PC-9 (cell line): ENCODE measurements at regions not wholly inside any gene's neighbourhood (a gene's known extent, or its start where the extent isn't known, plus 50 kb on each side); places are given as distances from the start of the nearest gene placed in this dataset.

ENCODE experiments used
- BruUV-seq: library from RNA; stranded (reverse); fragments of 400-500 nt; replicated peaks from 2 replicates; lab custom pipeline; 2021; lab: Mats Ljungman, UMichigan
- CTCF ChIA-PET: fragments of 300-600 bp; sonication (Branson Sonifier 250); formaldehyde crosslinking; loops from one replicate; lab custom pipeline; 2022; ENCODE audit warnings: antibody characterized with exemption; lab: Charles Lee
- POLR2A ChIA-PET: fragments of 300-600 bp; sonication (Branson Sonifier 250); formaldehyde crosslinking; loops from one replicate; lab custom pipeline; 2022; ENCODE audit warnings: antibody characterized with exemption; ENCODE audit not compliant: unreplicated experiment; lab: Charles Lee
- DNase-seq, 2 experiments: peaks; one replicate each; pipeline versions ENCODE4 v3.0.0 to v3.0.0-alpha.2; 2015 to 2022; ENCODE audit warnings: mixed read lengths in 1 of 2
- H2AFZ ChIP-seq: fragments of 200-600 bp; sonication (generic); 2 replicates; pipeline ENCODE4 v1.8.1; 2017; ENCODE audit warnings: antibody characterized with exemption
- H3F3A ChIP-seq: fragments of 200-600 bp; sonication (generic); 2 replicates; pipeline ENCODE4 v1.8.1; 2017; ENCODE audit warnings: antibody characterized with exemption, mild to moderate bottlenecking, low read depth; ENCODE audit not compliant: insufficient read depth
- H3K27ac ChIP-seq: fragments of 200-600 bp; sonication (generic); 2 replicates; pipeline ENCODE4 v1.6.1; 2016; ENCODE audit warnings: mixed run types
- H3K27me3 ChIP-seq: fragments of 200-600 bp; sonication (generic); 2 replicates; pipeline ENCODE4 v1.6.1; 2016; ENCODE audit warnings: low read depth, mixed run types; ENCODE audit not compliant: insufficient read depth
- H3K36me3 ChIP-seq: fragments of 200-600 bp; sonication (generic); 2 replicates; pipeline ENCODE4 v1.6.1; 2016; ENCODE audit warnings: low read depth, mixed run types
- H3K4me1 ChIP-seq: fragments of 200-600 bp; sonication (generic); replicated peaks from 2 replicates; pipeline ENCODE4 v1.6.1; 2016; ENCODE audit warnings: mixed run types; ENCODE audit not compliant: insufficient read depth
- H3K4me2 ChIP-seq: fragments of 200-600 bp; sonication (generic); 2 replicates; pipeline ENCODE4 v1.6.1; 2017; ENCODE audit warnings: mixed run types
- H3K4me3 ChIP-seq: fragments of 200-600 bp; sonication (generic); 2 replicates; pipeline ENCODE4 v1.6.1; 2016; ENCODE audit warnings: mixed run types
- H3K79me2 ChIP-seq: fragments of 200-600 bp; sonication (generic); 2 replicates; pipeline ENCODE4 v1.6.1; 2017; ENCODE audit warnings: low read depth, mixed run types
- H3K9me2 ChIP-seq: fragments of 200-600 bp; sonication (generic); 2 replicates; pipeline ENCODE4 v1.8.1; 2017; ENCODE audit warnings: mild to moderate bottlenecking; ENCODE audit not compliant: insufficient read depth
- H3K9me3 ChIP-seq: fragments of 200-600 bp; sonication (generic); 2 replicates; pipeline ENCODE4 v1.8.1; 2016; ENCODE audit warnings: low read depth; ENCODE audit not compliant: insufficient read depth
- H4K20me1 ChIP-seq: fragments of 200-600 bp; sonication (generic); 2 replicates; pipeline ENCODE4 v1.8.1; 2017; ENCODE audit not compliant: insufficient read depth
- EZH2 ChIP-seq: fragments of 200-600 bp; sonication (generic); IDR thresholded peaks from 2 replicates; pipeline ENCODE4 v1.8.0; 2017; ENCODE audit warnings: antibody characterized with exemption, low read depth
- intact Hi-C: fragments of 100-400 bp; cut with micrococcal nuclease; formaldehyde crosslinking; loops from one replicate; pipeline ENCODE4 v1.10.0; 2022; ENCODE audit not compliant: unreplicated experiment
- TF ChIP-seq, protein P1 (sequence below): fragments of 200-600 bp; sonication (generic); conservative IDR thresholded peaks from 2 replicates; pipeline ENCODE4 v1.6.1; 2017; ENCODE audit warnings: mixed run types, antibody characterized with exemption, mild to moderate bottlenecking, moderate library complexity

DNA sequence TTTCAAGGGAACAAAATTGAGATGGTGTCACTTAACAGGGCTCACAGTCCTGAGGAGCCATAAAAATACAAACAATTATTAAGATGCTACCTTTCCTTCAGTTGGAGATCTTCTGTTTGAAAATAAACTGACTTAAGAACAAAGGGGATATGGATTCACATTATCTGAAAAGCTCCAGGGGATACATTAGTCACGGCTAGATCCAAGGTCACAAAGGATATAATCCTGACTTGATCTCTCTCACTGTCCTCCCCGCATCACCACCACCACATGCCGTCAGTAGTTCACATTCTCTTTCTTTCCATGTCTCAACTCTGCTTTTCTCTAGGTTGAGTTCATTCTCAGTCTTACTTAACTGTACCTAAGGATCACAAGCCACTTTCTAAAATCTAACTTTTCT, 530.4 kb upstream of the MARCKS start:
- Histone ChIP-seq H4K20me1 (no peaks in the 10 kb centered on the region), H3K4me1 (peaks cover 14% of the 10 kb centered on the region), H3K4me3 (no peak overlapping the region), H3K4me2 (no peak overlapping the region), H3K79me2 (no peaks in the 10 kb centered on the region), H2AFZ (no peak overlapping the region), H3K27ac (no peak overlapping the region), H3K9me2 (no peaks in the 10 kb centered on the region), H3K27me3 (no peaks in the 10 kb centered on the region), H3K36me3 (no peaks in the 10 kb centered on the region), H3K9me3 (peaks cover 21% of the 10 kb centered on the region), H3F3A (peaks cover 8% of the 10 kb centered on the region; the same call in 1 of the 2 replicates)
- BruUV-seq: no TSS peak
- no peak for TF ChIP-seq EZH2
- TF ChIP-seq, protein P1, sequence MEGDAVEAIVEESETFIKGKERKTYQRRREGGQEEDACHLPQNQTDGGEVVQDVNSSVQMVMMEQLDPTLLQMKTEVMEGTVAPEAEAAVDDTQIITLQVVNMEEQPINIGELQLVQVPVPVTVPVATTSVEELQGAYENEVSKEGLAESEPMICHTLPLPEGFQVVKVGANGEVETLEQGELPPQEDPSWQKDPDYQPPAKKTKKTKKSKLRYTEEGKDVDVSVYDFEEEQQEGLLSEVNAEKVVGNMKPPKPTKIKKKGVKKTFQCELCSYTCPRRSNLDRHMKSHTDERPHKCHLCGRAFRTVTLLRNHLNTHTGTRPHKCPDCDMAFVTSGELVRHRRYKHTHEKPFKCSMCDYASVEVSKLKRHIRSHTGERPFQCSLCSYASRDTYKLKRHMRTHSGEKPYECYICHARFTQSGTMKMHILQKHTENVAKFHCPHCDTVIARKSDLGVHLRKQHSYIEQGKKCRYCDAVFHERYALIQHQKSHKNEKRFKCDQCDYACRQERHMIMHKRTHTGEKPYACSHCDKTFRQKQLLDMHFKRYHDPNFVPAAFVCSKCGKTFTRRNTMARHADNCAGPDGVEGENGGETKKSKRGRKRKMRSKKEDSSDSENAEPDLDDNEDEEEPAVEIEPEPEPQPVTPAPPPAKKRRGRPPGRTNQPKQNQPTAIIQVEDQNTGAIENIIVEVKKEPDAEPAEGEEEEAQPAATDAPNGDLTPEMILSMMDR: no peak
- intact Hi-C loops: no loop called here
- no peak for DNase-seq
- CTCF ChIA-PET: no interaction called here
- POLR2A ChIA-PET: no interaction called here

GRCh38 chr6:113328886-113329381, 528.2 kb upstream of the MARCKS start:
- DNase-seq: no peak
- Histone ChIP-seq H3K79me2 (no peaks in the 10 kb centered on the region), H3F3A (peaks cover 8% of the 10 kb centered on the region; the same call in 1 of the 2 replicates), H3K4me3 (no peak overlapping the region), H4K20me1 (no peaks in the 10 kb centered on the region), H3K27me3 (no peaks in the 10 kb centered on the region), H3K9me2 (no peaks in the 10 kb centered on the region), H3K9me3 (peaks cover 21% of the 10 kb centered on the region), H3K4me2 (no peak overlapping the region), H2AFZ (no peak overlapping the region), H3K36me3 (no peaks in the 10 kb centered on the region), H3K27ac (no peak overlapping the region), H3K4me1 (peaks cover 14% of the 10 kb centered on the region)
- no TSS peak for BruUV-seq
- intact Hi-C loops: no loop called here
- CTCF ChIA-PET: no interaction called here
- POLR2A ChIA-PET: no interaction called here
- TF ChIP-seq, protein P1: no peak
- no peak for TF ChIP-seq EZH2

GRCh38 chr6:113329942-113330635, 527.1 kb upstream of the MARCKS start:
- POLR2A ChIA-PET: no interaction called here
- Histone ChIP-seq H3F3A (peaks cover 8% of the 10 kb centered on the region; the same call in 1 of the 2 replicates), H3K9me2 (no peaks in the 10 kb centered on the region), H3K27ac (no peak overlapping the region), H3K4me1 (peaks cover 14% of the 10 kb centered on the region), H3K4me3 (no peak overlapping the region), H3K27me3 (no peaks in the 10 kb centered on the region), H3K9me3 (peaks cover 21% of the 10 kb centered on the region), H3K79me2 (no peaks in the 10 kb centered on the region), H4K20me1 (no peaks in the 10 kb centered on the region), H3K36me3 (no peaks in the 10 kb centered on the region), H2AFZ (0 out of 2 replicates have a peak overlapping the region, but pooled peaks have one; percentile 40), H3K4me2 (peak overlapping the region; percentile 37)
- TF ChIP-seq, protein P1: no peak
- TF ChIP-seq EZH2: no peak
- CTCF ChIA-PET: no interaction called here
- intact Hi-C loops: no loop called here
- peak in 1 of 2 experiments; percentile 21 for DNase-seq
- no TSS peak for BruUV-seq
